Loucy (cell line): ENCODE measurements at regions not wholly inside any gene's neighbourhood (a gene's known extent, or its start where the extent isn't known, plus 50 kb on each side); places are given as distances from the start of the nearest gene placed in this dataset.

Source experiments
- EZH2phosphoT487 ChIP-seq: fragments of 200-600 bp; IDR thresholded peaks from 2 replicates; pipeline ENCODE4 v1.6.1; 2018; ENCODE audit warnings: antibody characterized with exemption, mild to moderate bottlenecking, moderate library complexity, borderline replicate concordance
- TF ChIP-seq, protein P1 (sequence below): fragments of 200-600 bp; sonication (generic); conservative IDR thresholded peaks from 2 replicates; pipeline ENCODE4 v1.5.1; 2014; ENCODE audit warnings: mild to moderate bottlenecking, antibody characterized with exemption, low read length

DNA sequence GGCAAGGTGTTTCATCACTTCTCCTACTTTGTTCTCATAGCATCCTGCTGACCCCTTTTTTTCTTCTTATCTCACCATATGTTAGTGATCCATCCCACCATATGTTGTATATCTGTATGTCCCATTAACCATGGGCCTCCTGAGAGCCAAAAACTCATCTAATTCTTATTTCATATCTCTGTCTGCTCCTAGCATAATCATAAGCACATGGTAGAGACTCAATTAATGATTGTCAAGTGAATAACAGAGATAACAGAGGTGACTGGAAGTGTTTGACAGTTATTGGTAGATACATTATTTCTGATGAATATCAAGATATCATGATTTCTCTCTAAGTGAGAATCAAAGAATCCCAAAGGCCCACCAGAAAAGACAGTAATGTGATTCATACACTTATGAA lies 138.1 kb upstream of the MPPED2 start:
- TF ChIP-seq, protein P1, sequence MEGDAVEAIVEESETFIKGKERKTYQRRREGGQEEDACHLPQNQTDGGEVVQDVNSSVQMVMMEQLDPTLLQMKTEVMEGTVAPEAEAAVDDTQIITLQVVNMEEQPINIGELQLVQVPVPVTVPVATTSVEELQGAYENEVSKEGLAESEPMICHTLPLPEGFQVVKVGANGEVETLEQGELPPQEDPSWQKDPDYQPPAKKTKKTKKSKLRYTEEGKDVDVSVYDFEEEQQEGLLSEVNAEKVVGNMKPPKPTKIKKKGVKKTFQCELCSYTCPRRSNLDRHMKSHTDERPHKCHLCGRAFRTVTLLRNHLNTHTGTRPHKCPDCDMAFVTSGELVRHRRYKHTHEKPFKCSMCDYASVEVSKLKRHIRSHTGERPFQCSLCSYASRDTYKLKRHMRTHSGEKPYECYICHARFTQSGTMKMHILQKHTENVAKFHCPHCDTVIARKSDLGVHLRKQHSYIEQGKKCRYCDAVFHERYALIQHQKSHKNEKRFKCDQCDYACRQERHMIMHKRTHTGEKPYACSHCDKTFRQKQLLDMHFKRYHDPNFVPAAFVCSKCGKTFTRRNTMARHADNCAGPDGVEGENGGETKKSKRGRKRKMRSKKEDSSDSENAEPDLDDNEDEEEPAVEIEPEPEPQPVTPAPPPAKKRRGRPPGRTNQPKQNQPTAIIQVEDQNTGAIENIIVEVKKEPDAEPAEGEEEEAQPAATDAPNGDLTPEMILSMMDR: no peak
- no peak for TF ChIP-seq EZH2phosphoT487
